ENCODE measurements at regions not wholly inside any gene's neighbourhood (a gene's known extent, or its start where the extent isn't known, plus 50 kb on each side); places are given as distances from the start of the nearest gene placed in this dataset.

GRCh38 chr5:93902288-93902687, 160.9 kb upstream of the POU5F2 start:
- H3K27ac Mint-ChIP-seq: peak overlapping the region in 1 of 8 donors; percentile 54
- H3K4me3 ChIP-seq (ENCODE audit: low read length): no peak overlapping the region
- no peaks in the 10 kb centered on the region for H3K4me1 Mint-ChIP-seq
- ChIA-PET POLR2A (no interaction called here), CTCF (no interaction called here)
- no peaks in the 10 kb centered on the region for H3K9me3 ChIP-seq (ENCODE audit: low read length)
- no peaks in the 10 kb centered on the region for H3K9me3 Mint-ChIP-seq
- H3K4me3 Mint-ChIP-seq: no peak overlapping the region
- no peaks in the 10 kb centered on the region for H3K27me3 Mint-ChIP-seq
- H3K36me3 ChIP-seq (ENCODE audit: insufficient read depth, low read length): no peaks in the 10 kb centered on the region
- peaks cover 0 to 4% (median 0%) of the 10 kb centered on the region in 3 donors for H3K36me3 Mint-ChIP-seq
- H3K27me3 ChIP-seq (ENCODE audit: insufficient read depth, low read length, poor library complexity, severe bottlenecking): no peaks in the 10 kb centered on the region
- no peak overlapping the region for H3K27ac ChIP-seq (ENCODE audit: low read depth, low read length)
- no peak for DNase-seq
- no peaks in the 10 kb centered on the region for H3K4me1 ChIP-seq (ENCODE audit: insufficient read depth, low read length)

- Mint-ChIP-seq H3K4me1 (peaks cover 0 to 7% (median 4%) of the 10 kb centered on the region in 3 donors), H3K27me3 (no peaks in the 10 kb centered on the region), H3K9me3 (no peaks in the 10 kb centered on the region), H3K36me3 (peaks cover 0 to 5% (median 4%) of the 10 kb centered on the region in 3 donors), H3K4me3 (no peak overlapping the region), H3K27ac (no peak overlapping the region)
- Histone ChIP-seq H3K27ac (ENCODE audit: low read depth, low read length) (no peak overlapping the region), H3K9me3 (ENCODE audit: low read length) (no peaks in the 10 kb centered on the region), H3K27me3 (ENCODE audit: insufficient read depth, low read length, poor library complexity, severe bottlenecking) (no peaks in the 10 kb centered on the region), H3K4me3 (ENCODE audit: low read length) (no peak overlapping the region), H3K4me1 (ENCODE audit: insufficient read depth, low read length) (no peaks in the 10 kb centered on the region), H3K36me3 (ENCODE audit: insufficient read depth, low read length) (no peaks in the 10 kb centered on the region)
- DNase-seq: no peak
- ChIA-PET POLR2A (no interaction called here), CTCF (interaction anchor here (1.0 to 1.4 kb wide), 2 partner anchors 13 to 321 kb away, joined by 3 to 4 read pairs; no protein-coding TSS in a partner anchor)
These were observed 157.7 kb upstream of the POU5F2 start for GRCh38 chr5:93899026-93899600.

GRCh38 chr5:93894601-93895354, 153.4 kb upstream of the POU5F2 start:
- no peaks in the 10 kb centered on the region for H3K9me3 Mint-ChIP-seq
- H3K27ac ChIP-seq (ENCODE audit: low read depth, low read length): no peak overlapping the region
- no peaks in the 10 kb centered on the region for H3K27me3 Mint-ChIP-seq
- H3K27ac Mint-ChIP-seq: peak overlapping the region in 1 of 8 donors; percentile 7
- ChIA-PET POLR2A (no interaction called here), CTCF (no interaction called here)
- no peaks in the 10 kb centered on the region for H3K9me3 ChIP-seq (ENCODE audit: low read length)
- H3K36me3 Mint-ChIP-seq: peaks cover 0 to 5% (median 4%) of the 10 kb centered on the region in 3 donors
- H3K4me1 ChIP-seq (ENCODE audit: insufficient read depth, low read length): no peaks in the 10 kb centered on the region
- no peak overlapping the region for H3K4me3 ChIP-seq (ENCODE audit: low read length)
- no peak overlapping the region for H3K4me3 Mint-ChIP-seq
- H3K27me3 ChIP-seq (ENCODE audit: insufficient read depth, low read length, poor library complexity, severe bottlenecking): no peaks in the 10 kb centered on the region
- no peak for DNase-seq
- H3K36me3 ChIP-seq (ENCODE audit: insufficient read depth, low read length): no peaks in the 10 kb centered on the region
- H3K4me1 Mint-ChIP-seq: peaks cover 0 to 7% (median 4%) of the 10 kb centered on the region in 3 donors

GRCh38 chr5:93893075-93893474, 151.7 kb upstream of the POU5F2 start:
- Mint-ChIP-seq H3K27me3 (no peaks in the 10 kb centered on the region), H3K9me3 (no peaks in the 10 kb centered on the region), H3K36me3 (peaks cover 0 to 5% (median 4%) of the 10 kb centered on the region in 3 donors), H3K4me3 (no peak overlapping the region), H3K27ac (peak overlapping the region in 2 of 8 donors; percentile 4 to 21), H3K4me1 (peaks cover under 1 to 15% (median 5%) of the 10 kb centered on the region in 3 donors)
- no peaks in the 10 kb centered on the region for H3K36me3 ChIP-seq (ENCODE audit: insufficient read depth, low read length)
- no peak for DNase-seq
- no peaks in the 10 kb centered on the region for H3K27me3 ChIP-seq (ENCODE audit: insufficient read depth, low read length, poor library complexity, severe bottlenecking)
- H3K9me3 ChIP-seq (ENCODE audit: low read length): no peaks in the 10 kb centered on the region
- no peaks in the 10 kb centered on the region for H3K4me1 ChIP-seq (ENCODE audit: insufficient read depth, low read length)
- H3K27ac ChIP-seq (ENCODE audit: low read depth, low read length): no peak overlapping the region
- ChIA-PET POLR2A (no interaction called here), CTCF (no interaction called here)
- no peak overlapping the region for H3K4me3 ChIP-seq (ENCODE audit: low read length)

- Mint-ChIP-seq H3K4me3 (no peak overlapping the region), H3K4me1 (peaks cover 4 to 21% (median 11%) of the 10 kb centered on the region in 3 donors), H3K36me3 (peaks cover 0 to 5% (median 4%) of the 10 kb centered on the region in 3 donors), H3K27ac (no peak overlapping the region), H3K9me3 (no peaks in the 10 kb centered on the region), H3K27me3 (no peaks in the 10 kb centered on the region)
- CTCF ChIA-PET: no interaction called here
- H3K27ac ChIP-seq (ENCODE audit: low read depth, low read length): no peak overlapping the region
- POLR2A ChIA-PET: no interaction called here
- H3K27me3 ChIP-seq (ENCODE audit: insufficient read depth, low read length, poor library complexity, severe bottlenecking): no peaks in the 10 kb centered on the region
- no peaks in the 10 kb centered on the region for H3K36me3 ChIP-seq (ENCODE audit: insufficient read depth, low read length)
- no peak for DNase-seq
- H3K4me1 ChIP-seq (ENCODE audit: insufficient read depth, low read length): no peaks in the 10 kb centered on the region
- H3K9me3 ChIP-seq (ENCODE audit: low read length): no peaks in the 10 kb centered on the region
- no peak overlapping the region for H3K4me3 ChIP-seq (ENCODE audit: low read length)
These were observed 151.1 kb upstream of the POU5F2 start for GRCh38 chr5:93892481-93892880.

- Histone ChIP-seq H3K36me3 (ENCODE audit: insufficient read depth, low read length) (no peaks in the 10 kb centered on the region), H3K9me3 (ENCODE audit: low read length) (no peaks in the 10 kb centered on the region), H3K27me3 (ENCODE audit: insufficient read depth, low read length, poor library complexity, severe bottlenecking) (no peaks in the 10 kb centered on the region), H3K27ac (ENCODE audit: low read depth, low read length) (no peak overlapping the region), H3K4me3 (ENCODE audit: low read length) (no peak overlapping the region), H3K4me1 (ENCODE audit: insufficient read depth, low read length) (no peaks in the 10 kb centered on the region)
- CTCF ChIA-PET: no interaction called here
- H3K4me1 Mint-ChIP-seq: peaks cover 9 to 28% (median 18%) of the 10 kb centered on the region in 3 donors
- H3K36me3 Mint-ChIP-seq: peaks cover 0 to 4% (median 3%) of the 10 kb centered on the region in 3 donors
- DNase-seq: no peak
- H3K4me3 Mint-ChIP-seq: no peak overlapping the region
- no peaks in the 10 kb centered on the region for H3K9me3 Mint-ChIP-seq
- no peaks in the 10 kb centered on the region for H3K27me3 Mint-ChIP-seq
- H3K27ac Mint-ChIP-seq: no peak overlapping the region
- POLR2A ChIA-PET: no interaction called here
These were observed 150.4 kb upstream of the POU5F2 start for GRCh38 chr5:93891491-93892480.

GRCh38 chr5:93890657-93891056, 149.3 kb upstream of the POU5F2 start:
- H3K36me3 Mint-ChIP-seq: peaks cover 0 to 4% (median 3%) of the 10 kb centered on the region in 3 donors
- H3K9me3 Mint-ChIP-seq: no peaks in the 10 kb centered on the region
- H3K4me3 ChIP-seq (ENCODE audit: low read length): no peak overlapping the region
- no peaks in the 10 kb centered on the region for H3K27me3 Mint-ChIP-seq
- no peak for DNase-seq
- no peak overlapping the region for H3K4me3 Mint-ChIP-seq
- ChIA-PET CTCF (no interaction called here), POLR2A (no interaction called here)
- H3K4me1 ChIP-seq (ENCODE audit: insufficient read depth, low read length): no peaks in the 10 kb centered on the region
- no peaks in the 10 kb centered on the region for H3K36me3 ChIP-seq (ENCODE audit: insufficient read depth, low read length)
- H3K9me3 ChIP-seq (ENCODE audit: low read length): no peaks in the 10 kb centered on the region
- no peaks in the 10 kb centered on the region for H3K27me3 ChIP-seq (ENCODE audit: insufficient read depth, low read length, poor library complexity, severe bottlenecking)
- no peak overlapping the region for H3K27ac Mint-ChIP-seq
- no peak overlapping the region for H3K27ac ChIP-seq (ENCODE audit: low read depth, low read length)
- H3K4me1 Mint-ChIP-seq: peaks cover 20 to 39% (median 30%) of the 10 kb centered on the region in 3 donors

- Mint-ChIP-seq H3K4me3 (peak overlapping the region in 1 of 7 donors; percentile 8), H3K36me3 (no peaks in the 10 kb centered on the region), H3K4me1 (peaks cover 25 to 35% (median 30%) of the 10 kb centered on the region in 3 donors), H3K27me3 (no peaks in the 10 kb centered on the region), H3K27ac (no peak overlapping the region), H3K9me3 (no peaks in the 10 kb centered on the region)
- H3K4me3 ChIP-seq (ENCODE audit: low read length): no peak overlapping the region
- ChIA-PET CTCF (no interaction called here), POLR2A (no interaction called here)
- no peaks in the 10 kb centered on the region for H3K4me1 ChIP-seq (ENCODE audit: insufficient read depth, low read length)
- H3K9me3 ChIP-seq (ENCODE audit: low read length): no peaks in the 10 kb centered on the region
- no peaks in the 10 kb centered on the region for H3K36me3 ChIP-seq (ENCODE audit: insufficient read depth, low read length)
- H3K27ac ChIP-seq (ENCODE audit: low read depth, low read length): no peak overlapping the region
- no peaks in the 10 kb centered on the region for H3K27me3 ChIP-seq (ENCODE audit: insufficient read depth, low read length, poor library complexity, severe bottlenecking)
- DNase-seq: no peak
These were observed 146.3 kb upstream of the POU5F2 start for GRCh38 chr5:93887678-93888077.

Data from CD8-positive, alpha-beta memory T cell (primary cell).